ENCODE measurements at regions not wholly inside any gene's neighbourhood (a gene's known extent, or its start where the extent isn't known, plus 50 kb on each side); places are given as distances from the start of the nearest gene placed in this dataset.

- H4K20me1 ChIP-seq (ENCODE audit: control insufficient read depth, insufficient read depth), result no peaks in the 10 kb centered on the region
- WGBS (ENCODE audit: insufficient coverage, insufficient replicate concordance, low lambda C conversion rate, missing lambda C conversion rate), result 45% methylated on average over 13 of the region's 13 CpGs
- H3K4me1 ChIP-seq (ENCODE audit: control insufficient read depth, insufficient read depth, low read length), result no peaks in the 10 kb centered on the region
- peaks cover 2 to 4% of the 10 kb centered on the region in 2 experiments; a peak in 2 of 4 replicates for H3K27me3 ChIP-seq (replicated peaks in 1 of 2; ENCODE audit: control insufficient read depth in 2 of 2, insufficient read depth in 2 of 2, low read length in 1 of 2)
- ChIA-PET POLR2A (no interaction called here), SMC1A (ENCODE audit: uncharacterized antibody, unreplicated experiment) (interaction anchor here (0.7 to 4.5 kb wide), 15 partner anchors 9 to 797 kb away, joined by 3 to 42 read pairs (median 4); no protein-coding TSS in a partner anchor), RAD21 (ENCODE audit: unreplicated experiment) (interaction anchor here (0.6 to 4.6 kb wide), 8 partner anchors 107 to 797 kb away, joined by 3 to 46 read pairs (median 7); no protein-coding TSS in a partner anchor), CTCF (interaction anchor here (0.6 to 6.1 kb wide), 27 partner anchors 9 to 796 kb away, joined by 3 to 90 read pairs (median 4); partner anchors contain the start of gene FUT8)
- DNase-seq (ENCODE audit: low read depth, low spot score) (no peak), FAIRE-seq (peak; percentile 85), ATAC-seq (peak; percentile 82)
- no peaks in the 10 kb centered on the region for H3K79me2 ChIP-seq (ENCODE audit: control insufficient read depth, insufficient read depth, low read length)
- H3K9ac ChIP-seq (ENCODE audit: control insufficient read depth, insufficient read depth, low read length), result no peak overlapping the region
- in situ Hi-C loops (cut with MboI), result loop anchor here (5.0 kb wide), 2 partner anchors 547 to 792 kb away; partner anchors contain the start of gene FUT8
- H2AFZ ChIP-seq (ENCODE audit: control insufficient read depth, low read depth, low read length), result no peak overlapping the region
- intact Hi-C loops (cut with micrococcal nuclease; ENCODE audit: unreplicated experiment), result loop anchor here (1.0 kb wide), 2 partner anchors 544 to 795 kb away; no protein-coding TSS in a partner anchor
- H3K4me2 ChIP-seq (ENCODE audit: control insufficient read depth, insufficient read depth), result no peak overlapping the region
- no peaks in the 10 kb centered on the region for H3K36me3 ChIP-seq (ENCODE audit: control insufficient read depth in 2 of 2, insufficient read depth in 2 of 2, low read length in 1 of 2)
- H3K4me3 ChIP-seq, result no peak overlapping the region
- no TSS peak for BruUV-seq (replicated peaks)
- no peak overlapping the region for H3K27ac ChIP-seq (ENCODE audit: control insufficient read depth, insufficient read depth)
- H3K9me3 ChIP-seq (replicated peaks; ENCODE audit: control insufficient read depth, insufficient read depth, low read length), result no peaks in the 10 kb centered on the region
- TF ChIP-seq RAD21 (IDR thresholded peaks at IDR 0.05; ENCODE audit: insufficient read depth, low read depth, low read length) (peak; percentile 57), SMAD1 (IDR thresholded peaks at IDR 0.05; ENCODE audit: low read depth, partially characterized antibody) (no peak), SIN3A (IDR thresholded peaks at IDR 0.05; ENCODE audit: low read depth, low read length) (no peak), STAT3 (IDR thresholded peaks at IDR 0.05; ENCODE audit: low read depth, low read length) (no peak), ZNF622 (IDR thresholded peaks at IDR 0.05) (no peak), CTCF (IDR thresholded peaks at IDR 0.05 in 2 of 3, conservative IDR thresholded peaks at IDR 0.05 in 1 of 3; ENCODE audit: control insufficient read depth in 2 of 3, extremely low read depth in 1 of 3, insufficient read depth in 1 of 3, low read depth in 3 of 3, low read length in 3 of 3) (peak; percentile 22 to 55 (median 42); a peak in 4 of 6 replicates), YBX1 (IDR thresholded peaks at IDR 0.05) (no peak), SMC3 (IDR thresholded peaks at IDR 0.05; ENCODE audit: borderline replicate concordance, low read length) (peak; percentile 67), EGR1 (IDR thresholded peaks at IDR 0.05; ENCODE audit: borderline replicate concordance in 1 of 2, low read depth in 2 of 2, low read length in 2 of 2) (no peak), POLR2AphosphoS2 (IDR thresholded peaks at IDR 0.05; ENCODE audit: low read depth, low read length) (no peak), E4F1 (IDR thresholded peaks at IDR 0.05; ENCODE audit: borderline replicate concordance, partially characterized antibody) (no peak), PBX3 (IDR thresholded peaks at IDR 0.05; ENCODE audit: insufficient replicate concordance, low read depth, low read length) (no peak)
Observed at GRCh38 chr14:65958664-65959562, 527.3 kb upstream of the CCDC196 start.

All from GM12878 (cell line).